ENCODE measurements at regions not wholly inside any gene's neighbourhood (a gene's known extent, or its start where the extent isn't known, plus 50 kb on each side); places are given as distances from the start of the nearest gene placed in this dataset.
"Not testable (repeated sequence)": the region's sequence is repeated elsewhere in the genome, so short reads cannot be mapped to it uniquely, and the experiment has no call there.

GRCh38 chr7:52161483-52161882 is 844.9 kb upstream of the COBL start:
- DNase-seq: no peak

- not testable (repeated sequence) for DNase-seq
These were observed 842.8 kb upstream of the COBL start for GRCh38 chr7:52159421-52159820.

- DNase-seq: no peak
These were observed 837.8 kb upstream of the COBL start for GRCh38 chr7:52154382-52154781.

GRCh38 chr7:52151559-52151958 is 835.0 kb upstream of the COBL start:
- no peak for DNase-seq

GRCh38 chr7:52150952-52151351 is 834.3 kb upstream of the COBL start:
- no peak for DNase-seq

GRCh38 chr7:52146871-52147634 is 830.4 kb upstream of the COBL start:
- no peak for DNase-seq

- no peak for DNase-seq
These were observed 826.6 kb upstream of the COBL start for GRCh38 chr7:52143219-52143618.

- no peak for DNase-seq
These were observed 824.2 kb upstream of the COBL start for GRCh38 chr7:52140851-52141250.

- DNase-seq: no peak
These were observed 818.8 kb upstream of the COBL start for GRCh38 chr7:52135403-52135802.

GRCh38 chr7:52129278-52129677 is 812.7 kb upstream of the COBL start:
- DNase-seq: no peak

GRCh38 chr7:52120912-52121311 is 804.3 kb upstream of the COBL start:
- DNase-seq: no peak

GRCh38 chr7:52119537-52119936 is 802.9 kb upstream of the COBL start:
- no peak for DNase-seq

GRCh38 chr7:52114509-52114908 is 797.9 kb upstream of the COBL start:
- no peak for DNase-seq

GRCh38 chr7:52114056-52114455 is 797.4 kb upstream of the COBL start:
- no peak for DNase-seq

- no peak for DNase-seq
These were observed 790.7 kb upstream of the COBL start for GRCh38 chr7:52107355-52107754.

GRCh38 chr7:52095861-52096260 is 779.3 kb upstream of the COBL start:
- no peak for DNase-seq

GRCh38 chr7:52091996-52092395 is 775.4 kb upstream of the COBL start:
- no peak for DNase-seq

GRCh38 chr7:52091101-52091500 is 774.5 kb upstream of the COBL start:
- DNase-seq: no peak

GRCh38 chr7:52088008-52088901 is 771.6 kb upstream of the COBL start:
- peak in 22 of 58 donors; percentile 2 to 43 (median 14) for DNase-seq

- DNase-seq: no peak
These were observed 769.0 kb upstream of the COBL start for GRCh38 chr7:52085610-52086009.

- DNase-seq: no peak
These were observed 763.9 kb upstream of the COBL start for GRCh38 chr7:52080493-52080892.

GRCh38 chr7:52079726-52080125 is 763.1 kb upstream of the COBL start:
- no peak for DNase-seq

GRCh38 chr7:52077571-52077970 is 761.0 kb upstream of the COBL start:
- no peak for DNase-seq
